ENCODE measurements at regions not wholly inside any gene's neighbourhood (a gene's known extent, or its start where the extent isn't known, plus 50 kb on each side); places are given as distances from the start of the nearest gene placed in this dataset.
A peak's percentile ranks its signal among the peaks of the same experiment; 100 is the strongest.

GRCh38 chr3:139226731-139227130, 117.1 kb upstream of the MRPS22 start:
- no peak for ATAC-seq
- 38% methylated on average over 1 of the region's 3 CpGs for WGBS (ENCODE audit: insufficient coverage, low coverage, low lambda C conversion rate, missing lambda C conversion rate)

GRCh38 chr3:139227165-139227564, 116.7 kb upstream of the MRPS22 start:
- intact Hi-C loops (cut with DNase I): no loop called here
- 20% methylated on average over 1 of the region's 1 CpG for WGBS (ENCODE audit: insufficient coverage, low coverage, low lambda C conversion rate, missing lambda C conversion rate)
- peaks cover 0 to 16% (median 4%) of the 10 kb centered on the region in 4 donors for H3K4me1 ChIP-seq
- H3K36me3 ChIP-seq: no peaks in the 10 kb centered on the region
- H3K4me3 ChIP-seq: no peak overlapping the region
- DNase-seq (peak; percentile 76 to 84 (median 83)), ATAC-seq (peak; percentile 88 to 95 (median 92))
- no peak overlapping the region for H3K27ac ChIP-seq
- H3K9me3 ChIP-seq: no peaks in the 10 kb centered on the region
- H3K27me3 ChIP-seq: no peaks in the 10 kb centered on the region
- TF ChIP-seq POLR2A (IDR thresholded peaks at IDR 0.05) (no peak), CTCF (IDR thresholded peaks at IDR 0.05) (no peak)

More at GRCh38 chr3:139226731-139227130, 117.1 kb upstream of the MRPS22 start:
- no peak overlapping the region for H3K27ac ChIP-seq
- TF ChIP-seq POLR2A (IDR thresholded peaks at IDR 0.05): no peak
- no peak for TF ChIP-seq CTCF (IDR thresholded peaks at IDR 0.05)
- no peak overlapping the region for H3K4me3 ChIP-seq
- H3K36me3 ChIP-seq: no peaks in the 10 kb centered on the region
- peaks cover 0 to 16% (median 4%) of the 10 kb centered on the region in 4 donors for H3K4me1 ChIP-seq
- H3K27me3 ChIP-seq: no peaks in the 10 kb centered on the region
- intact Hi-C loops (cut with DNase I): no loop called here
- H3K9me3 ChIP-seq: no peaks in the 10 kb centered on the region
- DNase-seq: no peak

GRCh38 chr3:139227827-139228226, 116.0 kb upstream of the MRPS22 start:
- TF ChIP-seq POLR2A (IDR thresholded peaks at IDR 0.05) (no peak), CTCF (IDR thresholded peaks at IDR 0.05) (no peak)
- Histone ChIP-seq H3K27ac (no peak overlapping the region), H3K4me3 (no peak overlapping the region), H3K9me3 (no peaks in the 10 kb centered on the region), H3K27me3 (no peaks in the 10 kb centered on the region), H3K36me3 (no peaks in the 10 kb centered on the region), H3K4me1 (peaks cover 0 to 16% (median 4%) of the 10 kb centered on the region in 4 donors)
- DNase-seq (peak in 2 of 3 donors; percentile 54 to 64), ATAC-seq (peak; percentile 49 to 77 (median 69))
- intact Hi-C loops (cut with DNase I): no loop called here
- no CpG with 5 or more reads among the region's 4 CpGs for WGBS (ENCODE audit: insufficient coverage, low coverage, low lambda C conversion rate, missing lambda C conversion rate)

GRCh38 chr3:139230391-139230790, 113.4 kb upstream of the MRPS22 start:
- ATAC-seq (no peak), DNase-seq (no peak)
- WGBS (ENCODE audit: insufficient coverage, low coverage, low lambda C conversion rate, missing lambda C conversion rate): 82% methylated on average over 8 of the region's 8 CpGs
- Histone ChIP-seq H3K4me3 (no peak overlapping the region), H3K27ac (no peak overlapping the region), H3K27me3 (no peaks in the 10 kb centered on the region), H3K4me1 (peaks cover 0 to 16% (median 4%) of the 10 kb centered on the region in 4 donors), H3K9me3 (no peaks in the 10 kb centered on the region), H3K36me3 (no peaks in the 10 kb centered on the region)
- intact Hi-C loops (cut with DNase I): no loop called here
- TF ChIP-seq CTCF (IDR thresholded peaks at IDR 0.05) (no peak), POLR2A (IDR thresholded peaks at IDR 0.05) (no peak)
